SK-N-SH treated with all-trans-retinoic acid at 6 μM for 48 hours (cell line): ENCODE measurements at regions not wholly inside any gene's neighbourhood (a gene's known extent, or its start where the extent isn't known, plus 50 kb on each side); places are given as distances from the start of the nearest gene placed in this dataset.

Experiments
- BACH2 ChIP-seq: fragments of 250-450 bp; sonication (Bioruptor Pico); IDR thresholded peaks from 2 replicates; pipeline ENCODE4 v1.9.0; 2021; ENCODE audit warnings: mild to moderate bottlenecking, borderline replicate concordance
- TOX ChIP-seq: fragments of 250-450 bp; sonication (Bioruptor Pico); IDR thresholded peaks from 2 replicates; pipeline ENCODE4 v1.8.0; 2021; ENCODE audit warnings: mild to moderate bottlenecking, moderate library complexity, borderline replicate concordance
- ZFP3 ChIP-seq: fragments of 250-450 bp; sonication (Bioruptor Pico); IDR thresholded peaks from 2 replicates; pipeline ENCODE4 v1.5.0; 2020; ENCODE audit warnings: mild to moderate bottlenecking, moderate library complexity

GRCh38 chr6:19463925-19464324, 373.2 kb upstream of the ID4 start:
- TF ChIP-seq ZFP3 (CRISPR knock-in tag) (no peak), TOX (no peak), BACH2 (no peak)
